BE2C (cell line): ENCODE measurements at regions not wholly inside any gene's neighbourhood (a gene's known extent, or its start where the extent isn't known, plus 50 kb on each side); places are given as distances from the start of the nearest gene placed in this dataset.
"Not testable (repeated sequence)": the region's sequence is repeated elsewhere in the genome, so short reads cannot be mapped to it uniquely, and the experiment has no call there.

Experiments
- DNase-seq: peaks from one replicate; pipeline ENCODE4 v3.0.0-alpha.2; 2020
- H3K27me3 ChIP-seq: fragments of 250-450 bp; sonication (Bioruptor Pico); 2 replicates; pipeline ENCODE4 v1.5.1; 2020; ENCODE audit warnings: mild to moderate bottlenecking
- H3K36me3 ChIP-seq: fragments of 250-450 bp; sonication (Bioruptor Pico); 2 replicates; pipeline ENCODE4 v1.5.1; 2020; ENCODE audit warnings: mild to moderate bottlenecking
- H3K4me1 ChIP-seq: fragments of 250-450 bp; sonication (Bioruptor Pico); 2 replicates; pipeline ENCODE4 v1.5.1; 2020
- H3K4me3 ChIP-seq: 2 replicates; pipeline ENCODE4 v1.5.1; 2011; ENCODE audit warnings: low read depth, low read length
- H3K9me3 ChIP-seq: fragments of 250-450 bp; sonication (Bioruptor Pico); 2 replicates; pipeline ENCODE4 v1.5.1; 2020
- CTCF ChIP-seq: IDR thresholded peaks from 2 replicates; pipeline ENCODE4 v1.5.1; 2012; ENCODE audit warnings: mild to moderate bottlenecking, low read depth, low read length

GRCh38 chr16:77093309-77093708 is 97.7 kb upstream of the MON1B start:
- DNase-seq: no peak
- no peaks in the 10 kb centered on the region for H3K27me3 ChIP-seq
- no peaks in the 10 kb centered on the region for H3K9me3 ChIP-seq
- H3K4me3 ChIP-seq: no peak overlapping the region
- no peaks in the 10 kb centered on the region for H3K4me1 ChIP-seq
- H3K36me3 ChIP-seq: no peaks in the 10 kb centered on the region
- TF ChIP-seq CTCF: no peak

- TF ChIP-seq CTCF: no peak
- Histone ChIP-seq H3K9me3 (no peaks in the 10 kb centered on the region), H3K27me3 (no peaks in the 10 kb centered on the region), H3K4me1 (no peaks in the 10 kb centered on the region), H3K4me3 (no peak overlapping the region), H3K36me3 (no peaks in the 10 kb centered on the region)
- DNase-seq: no peak
These were observed 97.0 kb upstream of the MON1B start for GRCh38 chr16:77093999-77094398.

- no peak overlapping the region for H3K4me3 ChIP-seq
- H3K27me3 ChIP-seq: no peaks in the 10 kb centered on the region
- no peak for DNase-seq
- no peaks in the 10 kb centered on the region for H3K36me3 ChIP-seq
- TF ChIP-seq CTCF: no peak
- no peaks in the 10 kb centered on the region for H3K9me3 ChIP-seq
- no peaks in the 10 kb centered on the region for H3K4me1 ChIP-seq
These were observed 79.9 kb upstream of the MON1B start for GRCh38 chr16:77111056-77111565.

GRCh38 chr16:77112746-77113145 is 78.2 kb upstream of the MON1B start:
- no peak for TF ChIP-seq CTCF

GRCh38 chr16:77113835-77114234 is 77.2 kb upstream of the MON1B start:
- Histone ChIP-seq H3K36me3 (no peaks in the 10 kb centered on the region), H3K9me3 (no peaks in the 10 kb centered on the region), H3K27me3 (no peaks in the 10 kb centered on the region), H3K4me1 (no peaks in the 10 kb centered on the region), H3K4me3 (no peak overlapping the region)
- no peak for TF ChIP-seq CTCF
- DNase-seq: no peak

More at GRCh38 chr16:77112746-77113145, 78.2 kb upstream of the MON1B start:
- Histone ChIP-seq H3K4me3 (no peak overlapping the region), H3K4me1 (no peaks in the 10 kb centered on the region), H3K27me3 (no peaks in the 10 kb centered on the region), H3K36me3 (no peaks in the 10 kb centered on the region), H3K9me3 (no peaks in the 10 kb centered on the region)
- DNase-seq: no peak

- not testable (repeated sequence) for DNase-seq, H3K4me3 ChIP-seq, H3K36me3 ChIP-seq, H3K9me3 ChIP-seq, H3K4me1 ChIP-seq, H3K27me3 ChIP-seq
These were observed 76.6 kb upstream of the MON1B start for GRCh38 chr16:77114361-77114760.

- Histone ChIP-seq H3K27me3 (no peaks in the 10 kb centered on the region), H3K4me1 (no peaks in the 10 kb centered on the region), H3K4me3 (no peak overlapping the region), H3K9me3 (no peaks in the 10 kb centered on the region; the same call in 1 of the 2 replicates), H3K36me3 (no peaks in the 10 kb centered on the region)
- TF ChIP-seq CTCF: no peak
- DNase-seq: no peak
These were observed 74.1 kb upstream of the MON1B start for GRCh38 chr16:77116856-77117255.
